H4 (cell line): ENCODE measurements at regions not wholly inside any gene's neighbourhood (a gene's known extent, or its start where the extent isn't known, plus 50 kb on each side); places are given as distances from the start of the nearest gene placed in this dataset.
"Not testable (repeated sequence)": the region's sequence is repeated elsewhere in the genome, so short reads cannot be mapped to it uniquely, and the experiment has no call there.

ENCODE experiments used
- DNase-seq: peaks from one replicate; pipeline ENCODE4 v3.0.0-alpha.2; 2015; ENCODE audit warnings: low spot score

- DNase-seq, result no peak
These were observed 793.0 kb downstream of the EDEM1 start for GRCh38 chr3:5980475-5980874.

DNA sequence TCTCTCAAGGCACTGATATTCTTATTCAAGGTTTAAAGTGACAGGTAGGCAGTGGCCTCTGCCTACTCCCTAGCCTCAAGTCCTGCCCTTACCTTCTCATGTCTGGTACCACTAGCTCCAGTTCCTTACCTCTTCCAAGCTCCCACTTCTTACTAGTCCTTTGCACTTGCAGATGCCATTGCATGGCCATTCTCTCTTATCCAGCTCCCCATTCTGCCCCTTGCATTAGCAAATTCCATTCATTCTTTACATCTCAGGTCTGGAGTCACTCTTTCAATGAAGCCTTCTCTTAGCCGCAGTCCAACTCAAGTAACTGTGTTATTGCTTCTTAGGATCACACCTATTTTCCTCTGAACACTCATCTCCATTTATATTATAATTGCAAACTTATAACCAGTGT, 807.1 kb downstream of the EDEM1 start:
- DNase-seq, result no peak

- no peak for DNase-seq
These were observed 830.9 kb downstream of the EDEM1 start for GRCh38 chr3:6018456-6018855.

- no peak for DNase-seq
These were observed 835.1 kb downstream of the EDEM1 start for GRCh38 chr3:6022621-6023020.

GRCh38 chr3:6025032-6025431, 835.9 kb upstream of the GRM7 start:
- no peak for DNase-seq

DNA sequence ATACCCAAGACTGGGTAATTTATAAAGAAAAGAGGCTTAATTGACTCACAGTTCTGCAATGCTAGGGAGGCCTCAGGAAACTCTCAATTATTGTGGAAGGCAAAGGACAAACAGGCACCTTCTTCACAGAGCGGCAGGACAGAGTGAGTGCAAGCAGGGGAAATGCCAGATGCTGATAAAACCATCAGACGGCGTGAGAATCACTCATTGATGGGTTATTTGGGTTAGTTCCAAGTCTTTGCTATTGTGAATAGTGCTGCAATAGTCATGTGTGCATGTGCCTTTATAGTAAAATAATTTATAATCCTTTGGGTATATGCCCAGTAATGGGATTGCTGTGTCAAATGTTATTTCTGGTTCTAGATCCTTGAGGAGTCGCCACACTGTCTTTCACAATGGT, 830.3 kb upstream of the GRM7 start:
- DNase-seq, result not testable (repeated sequence)

DNA sequence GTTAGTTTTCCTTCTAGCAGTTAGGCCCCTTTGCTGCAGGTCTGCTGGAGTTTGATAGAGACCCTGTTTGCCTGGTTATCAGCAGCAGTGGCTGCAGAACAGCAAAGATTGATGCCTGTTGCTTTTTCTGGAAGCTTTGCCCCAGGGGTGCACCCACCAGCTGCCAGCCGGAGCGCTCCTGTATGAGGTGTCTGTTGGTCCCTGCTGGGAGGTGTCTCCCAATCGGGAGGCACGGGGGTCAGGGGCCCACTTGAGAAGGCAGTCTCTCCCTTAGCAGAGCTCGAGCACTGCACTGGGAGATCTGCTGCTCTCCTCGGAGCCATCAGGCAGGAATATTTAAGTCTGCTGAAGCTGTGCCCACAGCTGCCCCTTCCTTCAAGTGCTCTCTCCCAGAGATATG, 825.3 kb upstream of the GRM7 start:
- DNase-seq, result no peak

DNA sequence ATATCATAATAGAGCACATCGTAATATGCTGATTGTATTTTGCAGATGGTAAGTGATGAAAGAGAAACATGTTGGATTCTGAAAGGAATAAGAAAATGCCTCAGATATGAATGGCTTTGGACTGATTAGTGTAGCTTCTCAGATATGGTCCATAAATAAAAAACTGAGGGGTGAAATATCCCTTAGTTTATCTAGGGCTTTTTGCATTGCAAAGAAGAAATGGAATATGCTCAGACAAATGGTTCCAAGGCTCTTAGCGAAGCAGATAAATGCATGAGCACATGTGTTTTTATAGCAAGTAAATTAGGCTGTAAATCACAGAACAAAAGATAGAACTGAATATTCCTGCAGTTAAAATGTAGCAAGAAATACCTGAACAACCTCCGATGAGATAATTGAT, 820.9 kb upstream of the GRM7 start:
- DNase-seq, result no peak

DNA sequence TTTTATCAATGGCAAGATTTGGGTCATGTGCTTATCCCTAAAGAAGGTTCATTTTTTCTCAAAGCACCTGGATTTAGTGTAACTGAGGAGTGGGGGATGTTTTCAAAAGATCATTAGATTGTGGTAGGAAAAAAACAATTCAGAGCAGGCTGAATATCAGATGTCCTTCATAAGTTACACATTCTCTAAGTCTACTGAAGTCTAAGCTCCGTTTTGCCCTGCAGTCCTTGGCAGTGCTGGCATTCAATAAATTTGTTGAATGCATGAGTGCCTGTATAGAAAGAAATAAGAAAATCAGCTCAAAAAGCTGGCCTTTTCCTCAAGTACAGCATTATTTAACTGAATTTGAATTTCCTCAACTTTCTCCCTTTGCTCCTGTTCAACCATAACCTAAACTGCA, 819.0 kb upstream of the GRM7 start:
- DNase-seq, result no peak

GRCh38 chr3:6047016-6047415, 813.9 kb upstream of the GRM7 start:
- no peak for DNase-seq

DNA sequence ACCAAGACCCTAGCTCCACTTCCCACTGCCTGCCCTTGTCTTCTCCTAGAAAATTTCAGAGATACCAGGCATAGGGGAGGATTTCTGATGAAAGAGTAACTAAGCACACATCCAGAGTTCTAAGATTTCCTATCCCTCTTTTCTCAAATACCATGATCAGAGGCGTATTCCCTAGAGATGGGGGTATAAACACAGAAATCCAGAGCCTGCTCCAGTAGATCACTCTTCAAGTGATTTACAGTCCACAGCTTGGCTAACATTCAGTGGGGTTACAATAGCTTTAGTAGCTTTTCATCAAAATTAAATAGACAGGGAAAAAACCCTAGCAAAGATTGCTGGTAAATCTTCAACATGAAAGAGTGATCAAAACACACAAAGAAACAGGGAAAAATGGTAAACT, 800.7 kb upstream of the GRM7 start:
- no peak for DNase-seq

- no peak for DNase-seq
These were observed 798.4 kb upstream of the GRM7 start for GRCh38 chr3:6062261-6063187.

DNA sequence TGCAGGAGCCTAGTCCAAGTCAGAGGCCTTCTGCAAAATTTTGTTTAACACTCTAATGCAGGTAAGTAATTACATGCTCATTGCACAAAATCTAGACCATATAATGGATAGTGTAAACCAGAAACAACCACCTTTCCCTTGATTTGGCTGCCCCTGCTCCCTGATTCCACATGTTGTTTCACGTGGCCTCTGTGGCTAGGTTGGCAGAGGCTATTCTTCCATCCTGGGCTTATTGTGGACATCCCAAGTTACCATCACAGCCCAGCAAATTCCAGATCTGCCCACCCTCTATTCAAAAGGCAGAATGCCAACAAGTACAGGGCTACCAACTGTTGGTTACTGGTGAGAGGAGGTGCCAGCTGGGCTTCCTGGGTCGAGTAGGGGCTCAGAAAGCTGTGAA, 794.5 kb upstream of the GRM7 start:
- no peak for DNase-seq

DNA sequence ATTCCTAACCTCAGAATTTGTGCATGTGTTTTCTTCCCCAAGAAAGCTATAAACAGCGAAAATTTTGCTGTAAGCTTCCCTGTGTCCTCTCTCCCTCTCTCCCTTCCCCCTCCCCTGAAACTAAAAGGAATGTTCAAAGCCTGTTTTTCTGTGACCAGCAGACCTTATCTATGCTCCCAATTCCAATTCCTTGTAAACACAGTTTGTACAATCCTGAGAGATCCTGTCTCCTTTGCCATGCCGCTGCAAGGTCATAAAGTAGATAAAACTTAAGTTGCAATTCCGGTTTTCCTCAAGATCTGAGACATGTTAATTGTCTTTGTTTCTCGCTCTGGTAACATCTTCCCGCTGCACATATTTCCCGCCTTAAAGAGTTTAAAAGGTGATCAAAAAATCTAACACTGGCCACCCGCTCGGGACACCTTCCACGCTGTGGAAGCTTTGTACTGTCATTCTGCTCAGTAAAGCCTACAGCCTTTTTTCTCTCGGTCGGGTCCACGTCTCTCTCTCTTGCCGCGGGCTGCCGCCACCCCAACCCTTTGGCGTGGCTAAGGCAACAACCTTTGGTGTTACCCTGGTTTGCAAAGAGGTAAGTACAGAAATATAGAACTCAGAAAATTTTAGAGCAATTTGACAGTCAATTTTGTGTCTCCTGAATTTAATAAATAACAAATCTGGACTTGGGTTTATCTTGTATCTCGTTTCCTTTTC, 793.9 kb upstream of the GRM7 start:
- DNase-seq, result not testable (repeated sequence)

DNA sequence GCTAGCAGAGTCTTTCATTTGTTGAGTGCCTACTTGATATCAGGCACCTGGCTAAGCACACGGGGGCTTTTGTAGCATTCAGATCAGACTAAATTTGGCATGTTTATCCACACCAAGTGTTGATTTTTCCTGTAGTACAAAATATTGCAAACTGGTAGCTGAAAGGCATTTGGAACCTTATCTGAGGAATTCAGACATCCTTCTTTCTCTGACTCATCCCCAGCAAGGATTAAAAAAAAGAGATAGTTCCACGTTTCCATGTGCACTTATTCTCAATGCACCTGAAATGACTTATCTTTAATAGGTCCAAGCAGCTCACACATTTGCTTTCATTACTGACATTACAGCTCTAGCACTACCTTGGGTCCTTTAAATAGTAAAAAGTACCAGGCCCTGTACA, 786.0 kb upstream of the GRM7 start:
- DNase-seq, result no peak

DNA sequence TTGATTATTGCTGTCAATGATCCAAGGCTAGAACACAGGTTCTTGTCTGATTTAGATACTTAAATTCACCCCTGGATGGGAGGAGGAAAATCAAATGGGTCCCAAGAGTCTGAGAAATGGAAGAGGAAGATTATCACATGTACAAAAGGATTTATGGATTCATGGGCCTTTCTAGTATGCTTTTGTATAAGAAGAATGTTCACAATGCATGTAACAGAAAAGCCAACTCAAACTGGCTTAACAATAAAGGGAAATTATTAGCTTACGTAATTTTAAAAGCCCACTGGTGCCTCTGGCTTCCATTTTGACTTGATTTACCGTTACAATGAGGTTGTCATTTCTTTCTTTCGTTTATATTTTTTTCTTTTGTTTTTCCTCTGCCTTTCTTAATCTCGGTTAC, 782.5 kb upstream of the GRM7 start:
- no peak for DNase-seq

GRCh38 chr3:6079011-6079410, 781.9 kb upstream of the GRM7 start:
- DNase-seq, result no peak

DNA sequence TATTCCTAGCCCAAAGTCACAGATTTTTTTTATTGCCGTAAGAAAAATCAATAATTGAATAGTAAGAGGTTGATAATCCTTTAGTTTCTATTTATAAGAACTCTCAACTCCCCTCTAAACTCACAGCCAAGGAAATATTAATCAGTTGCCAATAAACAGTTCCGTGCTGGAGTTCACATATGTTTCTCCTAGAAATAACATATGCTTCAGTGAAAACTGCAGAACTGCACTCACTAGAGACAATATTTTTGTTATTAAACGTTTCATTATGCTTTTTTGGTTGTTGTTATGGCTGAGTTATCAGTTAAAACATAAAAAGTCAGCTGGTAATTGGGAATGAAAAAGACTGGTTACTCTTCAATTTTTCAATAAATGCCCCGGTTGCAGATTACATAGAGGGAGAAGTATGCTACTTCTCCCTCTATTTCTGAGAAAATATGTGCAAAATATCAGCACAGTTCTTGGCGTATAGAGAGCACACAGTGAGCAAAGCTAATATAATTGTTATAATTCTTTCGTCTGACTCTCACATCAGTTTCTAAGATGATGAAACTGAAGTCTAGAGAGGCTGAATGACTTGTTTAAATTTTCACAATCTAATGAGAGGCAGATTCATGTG, 781.2 kb upstream of the GRM7 start:
- DNase-seq, result no peak

DNA sequence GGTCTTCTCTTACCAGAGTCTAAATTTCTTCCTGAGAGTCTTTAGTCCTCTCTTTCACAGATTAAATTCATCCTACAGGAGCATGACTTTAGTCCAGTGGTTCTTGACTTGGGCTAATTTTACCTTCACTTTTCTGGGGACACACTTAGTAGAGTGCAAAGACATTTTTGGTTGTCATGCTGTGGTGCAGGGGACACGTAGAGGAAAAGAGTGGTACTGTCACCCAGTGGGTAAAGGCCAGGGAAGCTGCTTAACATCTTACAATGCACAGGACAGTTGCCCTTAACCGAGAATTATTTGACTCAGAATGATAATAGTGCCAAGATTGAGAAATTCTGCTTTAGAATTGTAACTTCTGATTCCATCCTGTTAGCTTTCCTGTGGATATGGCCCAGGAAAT, 772.5 kb upstream of the GRM7 start:
- DNase-seq, result no peak

- no peak for DNase-seq
These were observed 771.1 kb upstream of the GRM7 start for GRCh38 chr3:6089780-6090179.

- no peak for DNase-seq
These were observed 769.7 kb upstream of the GRM7 start for GRCh38 chr3:6091262-6091661.

GRCh38 chr3:6095006-6095405, 765.9 kb upstream of the GRM7 start:
- DNase-seq, result no peak

GRCh38 chr3:6097021-6097420, 763.9 kb upstream of the GRM7 start:
- no peak for DNase-seq
